ENCODE measurements at regions not wholly inside any gene's neighbourhood (a gene's known extent, or its start where the extent isn't known, plus 50 kb on each side); places are given as distances from the start of the nearest gene placed in this dataset.

- TF ChIP-seq POLR2AphosphoS5 (IDR thresholded peaks at IDR 0.05; ENCODE audit: low read depth) = no peak
- TF ChIP-seq EZH2phosphoT487 (IDR thresholded peaks at IDR 0.05; ENCODE audit: unreplicated experiment) = no peak
- TF ChIP-seq CTCF (conservative IDR thresholded peaks at IDR 0.05; ENCODE audit: low read depth in 2 of 2) = no peak
- no peak for TF ChIP-seq CREB1 (CRISPR knock-in tag; IDR thresholded peaks at IDR 0.05; ENCODE audit: low read depth)
- no peak for TF ChIP-seq REST (IDR thresholded peaks at IDR 0.05; ENCODE audit: unreplicated experiment)
- TF ChIP-seq EZH2 (IDR thresholded peaks at IDR 0.05; ENCODE audit: low read depth, unreplicated experiment) = no peak
- TF ChIP-seq JUNB (IDR thresholded peaks at IDR 0.05; ENCODE audit: unreplicated experiment) = no peak
- no peak for TF ChIP-seq STAT1 (IDR thresholded peaks at IDR 0.05; ENCODE audit: unreplicated experiment)
- TF ChIP-seq ZNF114 (CRISPR knock-in tag; IDR thresholded peaks at IDR 0.05) = no peak
- no peak for TF ChIP-seq ZNF331 (CRISPR knock-in tag; IDR thresholded peaks at IDR 0.05; ENCODE audit: low read depth)
- no peak for TF ChIP-seq NANOG (IDR thresholded peaks at IDR 0.05; ENCODE audit: borderline replicate concordance)
These were observed 162.6 kb upstream of the FAM47A start for GRCh38 chrX:34294665-34295064.

Data from GM23338 (cell line).